ENCODE measurements at regions not wholly inside any gene's neighbourhood (a gene's known extent, or its start where the extent isn't known, plus 50 kb on each side); places are given as distances from the start of the nearest gene placed in this dataset.
"Not testable (repeated sequence)": the region's sequence is repeated elsewhere in the genome, so short reads cannot be mapped to it uniquely, and the experiment has no call there.

- Histone ChIP-seq H3K27me3 (no peaks in the 10 kb centered on the region), H3K9me3 (peaks cover 0 to 7% (median 0%) of the 10 kb centered on the region in 11 donors), H3K27ac (no peak overlapping the region), H3K4me1 (no peaks in the 10 kb centered on the region), H3K36me3 (no peaks in the 10 kb centered on the region), H3K4me3 (no peak overlapping the region)
- 88 to 91% methylated on average over 4 of the region's 4 CpGs for WGBS, 2 donors
- DNase-seq (no peak), ATAC-seq (no peak)
- no peak for TF ChIP-seq CTCF (IDR thresholded peaks at IDR 0.05)
- intact Hi-C loops (cut with DNase I) = no loop called here
Observed at GRCh38 chr2:77864426-77864825, 342.2 kb upstream of the LRRTM4 start.

GRCh38 chr2:77866661-77867060, 344.5 kb upstream of the LRRTM4 start:
- Histone ChIP-seq H3K36me3 (no peaks in the 10 kb centered on the region), H3K9me3 (peaks cover 0 to 7% (median 0%) of the 10 kb centered on the region in 11 donors), H3K27me3 (no peaks in the 10 kb centered on the region), H3K4me3 (no peak overlapping the region), H3K4me1 (no peaks in the 10 kb centered on the region), H3K27ac (no peak overlapping the region)
- WGBS, 2 donors = 40 to 47% methylated on average over 3 of the region's 3 CpGs
- intact Hi-C loops (cut with DNase I) = no loop called here
- ATAC-seq (no peak), DNase-seq (no peak)
- TF ChIP-seq CTCF (IDR thresholded peaks at IDR 0.05) = no peak

GRCh38 chr2:77867146-77867545, 345.0 kb upstream of the LRRTM4 start:
- intact Hi-C loops (cut with DNase I) = no loop called here
- Histone ChIP-seq H3K4me1 (no peaks in the 10 kb centered on the region), H3K27ac (no peak overlapping the region), H3K27me3 (no peaks in the 10 kb centered on the region), H3K36me3 (no peaks in the 10 kb centered on the region), H3K9me3 (peaks cover 0 to 7% (median 0%) of the 10 kb centered on the region in 11 donors), H3K4me3 (no peak overlapping the region)
- ATAC-seq (no peak), DNase-seq (no peak)
- TF ChIP-seq CTCF (IDR thresholded peaks at IDR 0.05) = no peak

- H3K27ac ChIP-seq = no peak overlapping the region
- intact Hi-C loops (cut with DNase I) = no loop called here
- no peaks in the 10 kb centered on the region for H3K4me1 ChIP-seq
- H3K36me3 ChIP-seq = no peaks in the 10 kb centered on the region
- no peaks in the 10 kb centered on the region for H3K27me3 ChIP-seq
- H3K4me3 ChIP-seq = no peak overlapping the region
- WGBS, 2 donors = 86% methylated on average over 3 of the region's 3 CpGs
- ATAC-seq = no peak
- H3K9me3 ChIP-seq = peaks cover 0 to 8% (median 0%) of the 10 kb centered on the region in 11 donors
- DNase-seq = no peak
- TF ChIP-seq CTCF (IDR thresholded peaks at IDR 0.05) = no peak
Observed at GRCh38 chr2:77873506-77873905, 351.3 kb upstream of the LRRTM4 start.

DNA sequence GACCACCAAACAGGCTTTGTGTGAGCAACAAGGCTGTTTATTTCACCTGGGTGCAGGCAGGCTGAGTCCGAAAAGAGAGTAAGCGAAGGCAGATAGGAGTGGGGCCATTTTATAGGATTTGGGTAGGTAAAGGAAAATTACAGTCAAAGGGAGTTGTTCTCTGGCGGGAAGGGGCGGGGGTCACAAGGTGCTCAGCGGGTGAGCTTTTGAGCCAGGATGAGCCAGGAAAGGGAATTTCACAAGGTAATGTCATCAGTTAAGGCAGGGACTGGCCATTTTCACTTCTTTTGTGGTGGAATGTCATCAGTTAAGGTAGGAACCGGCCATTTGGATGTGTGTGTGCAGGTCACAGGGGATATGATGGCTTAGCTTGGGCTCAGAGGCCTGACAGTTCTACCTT, 378.0 kb upstream of the LRRTM4 start:
- DNase-seq; H3K4me1 ChIP-seq; H3K27me3 ChIP-seq; intact Hi-C loops (cut with DNase I); H3K4me3 ChIP-seq; H3K9me3 ChIP-seq; H3K27ac ChIP-seq; ATAC-seq; H3K36me3 ChIP-seq: not testable (repeated sequence)
- WGBS, 2 donors = 80 to 85% methylated on average over 6 of the region's 6 CpGs
